Liver (tissue), 3 donors: ENCODE measurements at regions not wholly inside any gene's neighbourhood (a gene's known extent, or its start where the extent isn't known, plus 50 kb on each side); places are given as distances from the start of the nearest gene placed in this dataset.

Source experiments
- EGR1 ChIP-seq, 2 donors: IDR thresholded peaks; 2 replicates each; pipeline ENCODE4 v1.6.1; 2016 to 2018; ENCODE audit warnings: antibody characterized with exemption in 2 of 2, low read depth in 2 of 2
- FOXA1 ChIP-seq: IDR thresholded peaks from 2 replicates; pipeline ENCODE4 v1.6.1; 2016; ENCODE audit warnings: antibody characterized with exemption
- JUND ChIP-seq, 2 donors: IDR thresholded peaks; 2 replicates each; pipeline ENCODE4 v1.6.1; 2016; ENCODE audit warnings: antibody characterized with exemption in 2 of 2
- RAD21 ChIP-seq, 2 donors: IDR thresholded peaks; 2 replicates each; pipeline ENCODE4 v1.6.1; 2016; ENCODE audit warnings: antibody characterized with exemption in 2 of 2, mild to moderate bottlenecking in 2 of 2
- RXRA ChIP-seq, 2 donors: IDR thresholded peaks; 2 replicates each; pipeline ENCODE4 v1.6.1; 2017 to 2018; ENCODE audit warnings: antibody characterized with exemption in 2 of 2, mild to moderate bottlenecking in 1 of 2
- SP1 ChIP-seq: IDR thresholded peaks from 2 replicates; pipeline ENCODE4 v1.6.1; 2018; ENCODE audit warnings: antibody characterized with exemption, mild to moderate bottlenecking
- TAF1 ChIP-seq: conservative IDR thresholded peaks from 2 replicates; pipeline ENCODE4 v1.6.1; 2016; ENCODE audit warnings: antibody characterized with exemption, mild to moderate bottlenecking
- YY1 ChIP-seq: IDR thresholded peaks from 2 replicates; pipeline ENCODE4 v1.6.1; 2016; ENCODE audit warnings: antibody characterized with exemption, mild to moderate bottlenecking
- TF ChIP-seq, protein P1 (sequence below): fragments of 150-350 bp; IDR thresholded peaks from 2 replicates; pipeline ENCODE4 v1.5.1; 2017; ENCODE audit warnings: improper control_type of control experiment, low read depth, low read length; ENCODE audit not compliant: missing input control
- TF ChIP-seq, protein P2 (sequence below): IDR thresholded peaks from 2 replicates; pipeline ENCODE4 v1.6.1; 2016; ENCODE audit warnings: antibody characterized with exemption
- TF ChIP-seq, protein P3 (sequence below): IDR thresholded peaks from 2 replicates; pipeline ENCODE4 v1.6.1; 2016; ENCODE audit warnings: antibody characterized with exemption
- TF ChIP-seq, protein P4 (sequence below): IDR thresholded peaks from 2 replicates; pipeline ENCODE4 v1.6.1; 2016; ENCODE audit warnings: antibody characterized with exemption, mild to moderate bottlenecking
- donor health status: healthy.
- donor health status: healthy.

DNA sequence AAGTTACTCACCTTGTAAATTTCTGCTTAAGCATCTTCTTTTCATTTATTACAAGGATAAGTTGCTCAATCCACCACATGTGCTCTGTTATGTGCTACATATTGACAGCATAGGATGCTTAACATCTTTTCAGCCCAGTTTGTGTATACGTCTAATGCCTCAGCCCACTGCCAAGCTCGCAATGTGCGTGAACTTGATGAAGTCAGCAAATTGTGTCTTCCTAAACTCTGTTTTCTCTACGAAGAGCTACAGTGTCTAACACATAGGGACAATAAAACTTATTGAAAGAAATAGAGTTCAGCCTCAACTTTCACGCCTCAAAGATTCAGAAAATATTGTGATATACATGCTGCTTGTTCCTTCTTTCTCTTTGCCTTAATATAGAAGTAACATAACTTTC lies 500.0 kb downstream of the TFAP2B start:
- TF ChIP-seq, protein P1, sequence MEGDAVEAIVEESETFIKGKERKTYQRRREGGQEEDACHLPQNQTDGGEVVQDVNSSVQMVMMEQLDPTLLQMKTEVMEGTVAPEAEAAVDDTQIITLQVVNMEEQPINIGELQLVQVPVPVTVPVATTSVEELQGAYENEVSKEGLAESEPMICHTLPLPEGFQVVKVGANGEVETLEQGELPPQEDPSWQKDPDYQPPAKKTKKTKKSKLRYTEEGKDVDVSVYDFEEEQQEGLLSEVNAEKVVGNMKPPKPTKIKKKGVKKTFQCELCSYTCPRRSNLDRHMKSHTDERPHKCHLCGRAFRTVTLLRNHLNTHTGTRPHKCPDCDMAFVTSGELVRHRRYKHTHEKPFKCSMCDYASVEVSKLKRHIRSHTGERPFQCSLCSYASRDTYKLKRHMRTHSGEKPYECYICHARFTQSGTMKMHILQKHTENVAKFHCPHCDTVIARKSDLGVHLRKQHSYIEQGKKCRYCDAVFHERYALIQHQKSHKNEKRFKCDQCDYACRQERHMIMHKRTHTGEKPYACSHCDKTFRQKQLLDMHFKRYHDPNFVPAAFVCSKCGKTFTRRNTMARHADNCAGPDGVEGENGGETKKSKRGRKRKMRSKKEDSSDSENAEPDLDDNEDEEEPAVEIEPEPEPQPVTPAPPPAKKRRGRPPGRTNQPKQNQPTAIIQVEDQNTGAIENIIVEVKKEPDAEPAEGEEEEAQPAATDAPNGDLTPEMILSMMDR, result no peak
- TF ChIP-seq, protein P2, sequence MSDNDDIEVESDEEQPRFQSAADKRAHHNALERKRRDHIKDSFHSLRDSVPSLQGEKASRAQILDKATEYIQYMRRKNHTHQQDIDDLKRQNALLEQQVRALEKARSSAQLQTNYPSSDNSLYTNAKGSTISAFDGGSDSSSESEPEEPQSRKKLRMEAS, result no peak
- TF ChIP-seq JUND (IDR thresholded peaks at IDR 0.05) (no peak), RXRA (IDR thresholded peaks at IDR 0.05) (no peak), RAD21 (IDR thresholded peaks at IDR 0.05) (no peak), EGR1 (IDR thresholded peaks at IDR 0.05; ENCODE audit: low read depth in 2 of 2) (no peak), TAF1 (no peak), SP1 (no peak), YY1 (no peak), FOXA1 (no peak)
- TF ChIP-seq, protein P3, sequence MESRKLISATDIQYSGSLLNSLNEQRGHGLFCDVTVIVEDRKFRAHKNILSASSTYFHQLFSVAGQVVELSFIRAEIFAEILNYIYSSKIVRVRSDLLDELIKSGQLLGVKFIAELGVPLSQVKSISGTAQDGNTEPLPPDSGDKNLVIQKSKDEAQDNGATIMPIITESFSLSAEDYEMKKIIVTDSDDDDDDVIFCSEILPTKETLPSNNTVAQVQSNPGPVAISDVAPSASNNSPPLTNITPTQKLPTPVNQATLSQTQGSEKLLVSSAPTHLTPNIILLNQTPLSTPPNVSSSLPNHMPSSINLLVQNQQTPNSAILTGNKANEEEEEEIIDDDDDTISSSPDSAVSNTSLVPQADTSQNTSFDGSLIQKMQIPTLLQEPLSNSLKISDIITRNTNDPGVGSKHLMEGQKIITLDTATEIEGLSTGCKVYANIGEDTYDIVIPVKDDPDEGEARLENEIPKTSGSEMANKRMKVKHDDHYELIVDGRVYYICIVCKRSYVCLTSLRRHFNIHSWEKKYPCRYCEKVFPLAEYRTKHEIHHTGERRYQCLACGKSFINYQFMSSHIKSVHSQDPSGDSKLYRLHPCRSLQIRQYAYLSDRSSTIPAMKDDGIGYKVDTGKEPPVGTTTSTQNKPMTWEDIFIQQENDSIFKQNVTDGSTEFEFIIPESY, result no peak
- TF ChIP-seq, protein P4, sequence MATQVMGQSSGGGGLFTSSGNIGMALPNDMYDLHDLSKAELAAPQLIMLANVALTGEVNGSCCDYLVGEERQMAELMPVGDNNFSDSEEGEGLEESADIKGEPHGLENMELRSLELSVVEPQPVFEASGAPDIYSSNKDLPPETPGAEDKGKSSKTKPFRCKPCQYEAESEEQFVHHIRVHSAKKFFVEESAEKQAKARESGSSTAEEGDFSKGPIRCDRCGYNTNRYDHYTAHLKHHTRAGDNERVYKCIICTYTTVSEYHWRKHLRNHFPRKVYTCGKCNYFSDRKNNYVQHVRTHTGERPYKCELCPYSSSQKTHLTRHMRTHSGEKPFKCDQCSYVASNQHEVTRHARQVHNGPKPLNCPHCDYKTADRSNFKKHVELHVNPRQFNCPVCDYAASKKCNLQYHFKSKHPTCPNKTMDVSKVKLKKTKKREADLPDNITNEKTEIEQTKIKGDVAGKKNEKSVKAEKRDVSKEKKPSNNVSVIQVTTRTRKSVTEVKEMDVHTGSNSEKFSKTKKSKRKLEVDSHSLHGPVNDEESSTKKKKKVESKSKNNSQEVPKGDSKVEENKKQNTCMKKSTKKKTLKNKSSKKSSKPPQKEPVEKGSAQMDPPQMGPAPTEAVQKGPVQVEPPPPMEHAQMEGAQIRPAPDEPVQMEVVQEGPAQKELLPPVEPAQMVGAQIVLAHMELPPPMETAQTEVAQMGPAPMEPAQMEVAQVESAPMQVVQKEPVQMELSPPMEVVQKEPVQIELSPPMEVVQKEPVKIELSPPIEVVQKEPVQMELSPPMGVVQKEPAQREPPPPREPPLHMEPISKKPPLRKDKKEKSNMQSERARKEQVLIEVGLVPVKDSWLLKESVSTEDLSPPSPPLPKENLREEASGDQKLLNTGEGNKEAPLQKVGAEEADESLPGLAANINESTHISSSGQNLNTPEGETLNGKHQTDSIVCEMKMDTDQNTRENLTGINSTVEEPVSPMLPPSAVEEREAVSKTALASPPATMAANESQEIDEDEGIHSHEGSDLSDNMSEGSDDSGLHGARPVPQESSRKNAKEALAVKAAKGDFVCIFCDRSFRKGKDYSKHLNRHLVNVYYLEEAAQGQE, result no peak
